ENCODE measurements at regions not wholly inside any gene's neighbourhood (a gene's known extent, or its start where the extent isn't known, plus 50 kb on each side); places are given as distances from the start of the nearest gene placed in this dataset.

DNA sequence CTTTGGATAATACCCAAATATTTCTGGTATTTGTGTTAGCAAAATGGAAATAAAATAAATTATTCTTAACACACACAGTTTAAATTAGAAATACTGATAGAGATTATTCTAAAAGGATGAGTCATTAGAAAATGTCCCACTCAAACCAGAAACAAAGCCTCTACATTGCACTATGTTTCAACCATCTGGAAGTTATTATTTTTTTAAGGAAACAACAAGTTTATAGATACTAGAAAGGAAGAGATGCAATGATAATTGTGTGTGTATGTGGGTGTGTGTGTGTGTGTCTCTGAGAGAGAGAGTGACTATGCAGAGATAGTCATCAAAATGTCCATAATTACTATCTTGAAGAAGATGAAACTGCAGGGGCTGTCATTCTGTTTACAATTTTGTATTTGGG is 1340.5 kb downstream of the ROBO1 start (continued):
- TF ChIP-seq JUNB (CRISPR knock-in tag; IDR thresholded peaks at IDR 0.05; ENCODE audit: borderline replicate concordance) (no peak), ATF2 (CRISPR knock-in tag; IDR thresholded peaks at IDR 0.05) (no peak), ZNF660 (CRISPR knock-in tag; IDR thresholded peaks at IDR 0.05; ENCODE audit: borderline replicate concordance, low read depth) (no peak), FIP1L1 (IDR thresholded peaks at IDR 0.05; ENCODE audit: borderline replicate concordance, insufficient read depth, low read depth, low read length) (no peak), ZGPAT (CRISPR knock-in tag; IDR thresholded peaks at IDR 0.05) (no peak)

- Histone ChIP-seq H3K4me3 (replicated peaks in 1 of 3; ENCODE audit: insufficient read depth in 1 of 3, low read depth in 2 of 3, low read length in 3 of 3) (no peak overlapping the region), H4K20me1 (ENCODE audit: insufficient read depth, low read length) (no peaks in the 10 kb centered on the region), H3K27ac (ENCODE audit: extremely low read length, insufficient read depth, low read length) (no peak overlapping the region), H3K4me2 (ENCODE audit: low read depth, low read length) (no peak overlapping the region), H3K9me3 (ENCODE audit: low read length) (no peaks in the 10 kb centered on the region), H2AFZ (ENCODE audit: low read length) (no peak overlapping the region), H3K36me3 (replicated peaks in 1 of 2; ENCODE audit: control insufficient read depth in 1 of 2, insufficient read depth in 2 of 2, low read length in 2 of 2) (no peaks in the 10 kb centered on the region), H3K9ac (ENCODE audit: insufficient read depth, low read depth, low read length) (no peak overlapping the region), H3K4me1 (ENCODE audit: insufficient read depth, low read length) (no peaks in the 10 kb centered on the region), H3K79me2 (ENCODE audit: insufficient read depth, low read length) (no peaks in the 10 kb centered on the region), H3K27me3 (ENCODE audit: control insufficient read depth in 1 of 2, insufficient read depth in 2 of 2, low read length in 2 of 2) (no peaks in the 10 kb centered on the region)
- DNase-seq (ENCODE audit: low spot score) (no peak), ATAC-seq (no peak), FAIRE-seq (no peak)
- ChIA-PET POLR2A (no interaction called here), CTCF (ENCODE audit: low intra/inter-chr PET ratio, low total read pairs) (no interaction called here)
- intact Hi-C loops (cut with micrococcal nuclease; ENCODE audit: unreplicated experiment) = no loop called here
- in situ Hi-C loops (cut with HindIII; ENCODE audit: extremely low pct_ligation_motif_present, low pct_unique_long_range_greater_than_20kb) = no loop called here
- WGBS (ENCODE audit: low lambda C conversion rate) = 0% methylated on average over 1 of the region's 1 CpG
- no TSS peak for BruUV-seq (replicated peaks)
- TF ChIP-seq NR2F1 (CRISPR knock-in tag; IDR thresholded peaks at IDR 0.05) (no peak), KLF6 (CRISPR knock-in tag; IDR thresholded peaks at IDR 0.05) (no peak), TBP (CRISPR knock-in tag; IDR thresholded peaks at IDR 0.05) (no peak), HOMEZ (CRISPR knock-in tag; IDR thresholded peaks at IDR 0.05; ENCODE audit: low read depth) (no peak), POLR2A (IDR thresholded peaks at IDR 0.05; ENCODE audit: insufficient read depth in 1 of 2, low read depth in 2 of 2, low read length in 2 of 2) (no peak), HOXA7 (CRISPR knock-in tag; IDR thresholded peaks at IDR 0.05) (no peak), ZNF782 (CRISPR knock-in tag; IDR thresholded peaks at IDR 0.05; ENCODE audit: borderline replicate concordance) (no peak)
- TF ChIP-seq, protein P1, sequence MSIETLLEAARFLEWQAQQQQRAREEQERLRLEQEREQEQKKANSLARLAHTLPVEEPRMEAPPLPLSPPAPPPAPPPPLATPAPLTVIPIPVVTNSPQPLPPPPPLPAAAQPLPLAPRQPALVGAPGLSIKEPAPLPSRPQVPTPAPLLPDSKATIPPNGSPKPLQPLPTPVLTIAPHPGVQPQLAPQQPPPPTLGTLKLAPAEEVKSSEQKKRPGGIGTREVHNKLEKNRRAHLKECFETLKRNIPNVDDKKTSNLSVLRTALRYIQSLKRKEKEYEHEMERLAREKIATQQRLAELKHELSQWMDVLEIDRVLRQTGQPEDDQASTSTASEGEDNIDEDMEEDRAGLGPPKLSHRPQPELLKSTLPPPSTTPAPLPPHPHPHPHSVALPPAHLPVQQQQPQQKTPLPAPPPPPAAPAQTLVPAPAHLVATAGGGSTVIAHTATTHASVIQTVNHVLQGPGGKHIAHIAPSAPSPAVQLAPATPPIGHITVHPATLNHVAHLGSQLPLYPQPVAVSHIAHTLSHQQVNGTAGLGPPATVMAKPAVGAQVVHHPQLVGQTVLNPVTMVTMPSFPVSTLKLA (IDR thresholded peaks at IDR 0.05) = no peak
- TF ChIP-seq, protein P2, sequence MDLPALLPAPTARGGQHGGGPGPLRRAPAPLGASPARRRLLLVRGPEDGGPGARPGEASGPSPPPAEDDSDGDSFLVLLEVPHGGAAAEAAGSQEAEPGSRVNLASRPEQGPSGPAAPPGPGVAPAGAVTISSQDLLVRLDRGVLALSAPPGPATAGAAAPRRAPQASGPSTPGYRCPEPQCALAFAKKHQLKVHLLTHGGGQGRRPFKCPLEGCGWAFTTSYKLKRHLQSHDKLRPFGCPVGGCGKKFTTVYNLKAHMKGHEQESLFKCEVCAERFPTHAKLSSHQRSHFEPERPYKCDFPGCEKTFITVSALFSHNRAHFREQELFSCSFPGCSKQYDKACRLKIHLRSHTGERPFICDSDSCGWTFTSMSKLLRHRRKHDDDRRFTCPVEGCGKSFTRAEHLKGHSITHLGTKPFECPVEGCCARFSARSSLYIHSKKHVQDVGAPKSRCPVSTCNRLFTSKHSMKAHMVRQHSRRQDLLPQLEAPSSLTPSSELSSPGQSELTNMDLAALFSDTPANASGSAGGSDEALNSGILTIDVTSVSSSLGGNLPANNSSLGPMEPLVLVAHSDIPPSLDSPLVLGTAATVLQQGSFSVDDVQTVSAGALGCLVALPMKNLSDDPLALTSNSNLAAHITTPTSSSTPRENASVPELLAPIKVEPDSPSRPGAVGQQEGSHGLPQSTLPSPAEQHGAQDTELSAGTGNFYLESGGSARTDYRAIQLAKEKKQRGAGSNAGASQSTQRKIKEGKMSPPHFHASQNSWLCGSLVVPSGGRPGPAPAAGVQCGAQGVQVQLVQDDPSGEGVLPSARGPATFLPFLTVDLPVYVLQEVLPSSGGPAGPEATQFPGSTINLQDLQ (CRISPR knock-in tag; IDR thresholded peaks at IDR 0.05) = no peak
Measured at GRCh38 chr3:78430741-78431140, 1337.1 kb downstream of the ROBO1 start.
